ENCODE measurements at regions not wholly inside any gene's neighbourhood (a gene's known extent, or its start where the extent isn't known, plus 50 kb on each side); places are given as distances from the start of the nearest gene placed in this dataset.

DNA sequence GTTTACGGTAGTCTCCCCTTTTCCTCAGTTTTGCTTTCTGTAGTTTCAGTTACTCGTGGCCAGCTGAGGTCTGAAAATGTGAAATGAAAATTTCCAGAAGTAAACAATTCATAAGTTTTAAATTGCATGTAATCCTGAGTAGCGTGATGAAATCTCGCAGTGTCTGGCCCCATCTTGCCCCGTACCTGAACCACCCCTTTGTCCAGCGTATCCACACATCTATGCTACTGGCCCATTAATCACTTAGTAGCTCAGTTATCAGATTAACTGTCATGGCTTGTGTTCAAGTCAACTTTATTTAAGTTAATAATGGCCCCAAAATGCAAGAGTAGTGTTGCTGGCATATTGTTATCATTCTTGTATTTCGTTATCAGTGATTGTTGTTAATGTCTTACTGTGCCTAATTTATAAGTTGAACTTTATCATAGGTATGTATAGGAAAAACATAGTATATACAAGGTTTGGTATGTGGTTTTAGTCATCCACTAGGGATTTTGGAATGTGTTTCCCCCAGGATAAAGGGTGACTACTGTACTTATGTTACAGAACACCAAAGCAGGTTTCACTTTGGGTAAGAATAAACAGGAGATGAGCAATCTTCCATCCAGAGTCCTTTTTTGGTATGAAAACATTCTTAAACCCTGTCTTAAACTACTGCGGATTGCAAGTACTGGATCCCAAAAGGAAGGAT is 118.4 kb upstream of the KCNN2 start:
- Mint-ChIP-seq H3K36me3 (ENCODE audit: insufficient read depth) (no peaks in the 10 kb centered on the region), H3K4me1 (ENCODE audit: low read depth) (no peaks in the 10 kb centered on the region), H3K4me3 (no peak overlapping the region), H3K9me3 (no peaks in the 10 kb centered on the region), H3K27me3 (ENCODE audit: low read depth) (no peaks in the 10 kb centered on the region)
- ATAC-seq (no peak), DNase-seq (no peak)

DNA sequence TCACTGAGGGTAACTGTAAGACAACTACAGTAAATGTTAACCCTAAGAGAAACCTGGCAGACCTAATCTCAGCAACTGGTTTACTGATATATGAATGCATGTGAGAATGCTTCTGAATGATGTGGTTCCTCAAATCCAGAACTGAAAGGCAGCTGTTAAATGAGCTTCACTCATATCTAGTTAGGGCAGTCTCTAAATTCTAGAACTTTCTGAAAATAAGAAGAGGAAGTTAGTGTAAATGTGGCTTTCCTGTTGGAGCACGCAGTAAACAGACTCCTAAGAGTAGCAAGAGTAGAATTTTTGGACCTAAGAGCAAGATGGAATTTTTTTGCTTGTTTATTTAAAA is 117.9 kb upstream of the KCNN2 start:
- Mint-ChIP-seq H3K27me3 (ENCODE audit: low read depth) (no peaks in the 10 kb centered on the region), H3K4me1 (ENCODE audit: low read depth) (no peaks in the 10 kb centered on the region), H3K9me3 (no peaks in the 10 kb centered on the region), H3K4me3 (no peak overlapping the region), H3K36me3 (ENCODE audit: insufficient read depth) (no peaks in the 10 kb centered on the region)
- DNase-seq (no peak), ATAC-seq (no peak)

DNA sequence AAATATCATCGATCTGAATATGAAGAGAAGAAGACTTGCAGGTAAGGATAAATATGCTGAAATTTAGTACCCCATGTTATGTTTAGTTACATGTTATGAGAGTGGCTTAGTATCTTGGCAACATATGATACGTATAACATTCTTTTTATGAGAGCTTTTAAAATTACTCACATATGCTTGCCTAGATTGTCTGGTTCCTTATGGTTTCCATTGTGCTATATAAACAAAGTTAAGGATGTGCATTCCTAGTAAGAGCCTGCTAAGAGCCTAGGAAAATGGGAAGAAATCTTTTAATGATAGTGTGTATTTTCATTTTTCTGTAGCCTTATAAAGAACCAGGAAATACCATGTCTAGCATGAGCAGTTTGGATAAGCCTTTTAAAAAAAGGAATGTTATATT is 112.0 kb upstream of the KCNN2 start:
- Mint-ChIP-seq H3K4me1 (ENCODE audit: low read depth) (no peaks in the 10 kb centered on the region), H3K9me3 (no peaks in the 10 kb centered on the region), H3K36me3 (ENCODE audit: insufficient read depth) (no peaks in the 10 kb centered on the region), H3K4me3 (no peak overlapping the region), H3K27me3 (ENCODE audit: low read depth) (no peaks in the 10 kb centered on the region)
- ATAC-seq (no peak), DNase-seq (no peak)

DNA sequence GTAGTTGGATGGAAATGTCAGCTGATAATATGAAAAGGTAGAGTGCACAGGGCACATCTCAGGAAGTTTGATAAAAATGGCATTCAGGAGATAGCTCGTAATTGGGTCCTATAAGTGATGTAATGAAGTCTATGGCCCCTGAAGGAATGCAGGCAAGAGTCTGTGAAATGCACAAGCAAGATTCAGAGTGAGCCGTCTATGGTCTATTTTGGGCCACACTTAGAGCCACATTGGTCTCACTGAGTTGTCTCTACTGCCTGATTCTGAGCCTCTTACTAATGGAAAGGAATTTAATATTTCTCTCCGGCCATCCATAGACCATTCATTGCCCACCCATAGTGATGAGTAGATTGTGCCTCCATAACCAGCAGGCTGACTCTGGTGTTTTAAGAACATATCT is 111.3 kb upstream of the KCNN2 start:
- no peak for ATAC-seq
- no peaks in the 10 kb centered on the region for H3K36me3 Mint-ChIP-seq (ENCODE audit: insufficient read depth)
- DNase-seq = no peak

DNA sequence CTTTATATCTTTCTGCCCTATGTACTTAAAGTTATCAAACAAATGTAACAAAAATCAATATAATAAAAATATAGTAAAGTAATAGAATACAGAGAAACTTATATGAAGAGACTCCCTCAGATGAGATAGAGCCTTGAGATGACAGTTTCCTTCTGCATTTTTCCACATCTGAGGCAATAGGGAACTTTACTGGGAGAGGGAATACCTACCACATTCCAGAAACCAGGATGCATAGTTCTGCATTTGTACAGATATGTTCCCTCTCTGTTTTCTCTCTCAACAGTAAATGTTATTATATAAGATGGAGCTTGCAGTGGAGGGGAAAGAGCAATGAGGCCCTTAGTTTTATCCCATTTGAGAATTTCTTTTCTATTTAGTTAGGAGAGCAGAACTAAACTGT is 109.6 kb upstream of the KCNN2 start:
- Mint-ChIP-seq H3K4me3 (no peak overlapping the region), H3K27me3 (ENCODE audit: low read depth) (no peaks in the 10 kb centered on the region), H3K4me1 (ENCODE audit: low read depth) (no peaks in the 10 kb centered on the region), H3K9me3 (no peaks in the 10 kb centered on the region), H3K36me3 (ENCODE audit: insufficient read depth) (no peaks in the 10 kb centered on the region)
- ATAC-seq = no peak
- no peak for DNase-seq

More for the DNA sequence above, 111.3 kb upstream of the KCNN2 start:
- Mint-ChIP-seq H3K4me1 (ENCODE audit: low read depth) (no peaks in the 10 kb centered on the region), H3K9me3 (no peaks in the 10 kb centered on the region), H3K27me3 (ENCODE audit: low read depth) (no peaks in the 10 kb centered on the region), H3K4me3 (no peak overlapping the region)

DNA sequence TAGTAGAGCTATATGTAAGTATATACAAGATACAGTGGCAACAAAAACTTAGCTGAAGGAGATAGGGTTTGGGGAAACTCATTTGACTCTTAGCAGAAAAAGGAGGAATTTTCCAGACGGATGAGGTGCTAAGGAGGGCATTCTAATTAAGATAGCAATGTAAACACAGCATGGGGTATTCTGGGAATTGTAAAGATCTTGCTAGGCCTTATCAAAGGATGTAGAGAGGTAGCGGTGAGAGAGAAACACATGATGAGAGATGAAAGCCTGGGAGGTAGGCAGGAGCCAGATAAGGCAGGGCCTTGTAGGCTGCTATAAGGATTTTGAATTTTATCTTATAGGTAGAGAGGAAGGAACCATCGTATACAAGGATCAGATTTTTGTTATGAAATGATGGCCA is 106.6 kb upstream of the KCNN2 start:
- no peaks in the 10 kb centered on the region for H3K36me3 Mint-ChIP-seq (ENCODE audit: insufficient read depth)
- no peak for DNase-seq
- ATAC-seq = no peak
- no peaks in the 10 kb centered on the region for H3K4me1 Mint-ChIP-seq (ENCODE audit: low read depth)
- H3K9me3 Mint-ChIP-seq = peaks cover 7% of the 10 kb centered on the region
- no peaks in the 10 kb centered on the region for H3K27me3 Mint-ChIP-seq (ENCODE audit: low read depth)
- no peak overlapping the region for H3K4me3 Mint-ChIP-seq

DNA sequence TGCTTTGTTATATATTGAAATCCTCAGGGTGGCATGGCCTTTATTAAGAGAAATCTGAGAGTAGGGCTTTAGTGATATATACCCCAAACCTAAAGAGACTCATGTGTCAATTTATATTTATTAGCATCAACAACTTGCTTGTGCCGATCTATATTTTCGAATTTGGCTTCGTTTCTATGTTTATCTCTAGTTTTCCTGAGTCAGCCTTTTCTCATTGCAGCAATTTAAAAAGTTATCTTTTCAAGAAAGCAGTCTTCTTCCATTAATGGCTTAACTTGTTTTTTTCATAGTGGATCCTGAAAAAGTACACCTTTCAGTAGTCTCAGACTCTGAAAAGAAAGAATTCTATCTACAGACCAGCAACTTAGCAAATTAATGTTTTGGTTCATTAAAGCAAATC is 99.9 kb upstream of the KCNN2 start:
- DNase-seq (no peak), ATAC-seq (no peak)
- Mint-ChIP-seq H3K27me3 (ENCODE audit: low read depth) (no peaks in the 10 kb centered on the region), H3K4me1 (ENCODE audit: low read depth) (no peaks in the 10 kb centered on the region), H3K4me3 (no peak overlapping the region), H3K36me3 (ENCODE audit: insufficient read depth) (no peaks in the 10 kb centered on the region), H3K9me3 (peaks cover 8% of the 10 kb centered on the region)

DNA sequence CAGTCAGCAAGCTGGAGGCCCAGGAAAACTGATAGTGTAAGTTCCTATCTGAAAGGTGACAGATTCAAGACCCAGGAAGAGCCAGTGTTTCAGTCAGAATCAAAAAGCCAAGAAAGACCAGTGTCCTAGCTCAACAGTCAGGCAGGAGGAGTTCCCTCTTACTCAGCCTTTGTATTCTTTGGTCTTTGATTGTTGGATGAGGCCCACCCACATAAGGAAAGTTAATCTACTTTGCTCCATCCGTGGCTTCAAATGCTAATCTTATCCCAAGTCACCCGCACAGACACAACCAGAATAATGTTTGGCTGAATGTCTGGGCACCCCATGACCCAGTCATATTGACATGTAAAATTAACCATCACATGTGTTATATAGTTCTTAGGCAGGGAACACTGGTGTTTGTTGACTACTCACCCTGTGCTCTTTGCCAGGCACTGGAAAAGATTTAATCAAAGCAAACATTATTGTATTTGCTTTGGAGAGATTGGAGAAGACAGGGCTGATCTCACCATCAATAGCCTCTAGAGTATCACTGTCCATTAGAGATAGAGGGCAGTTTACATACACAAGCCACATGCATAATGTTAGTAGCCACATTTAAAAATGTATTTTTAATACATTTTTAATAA is 96.3 kb upstream of the KCNN2 start:
- Mint-ChIP-seq H3K36me3 (ENCODE audit: insufficient read depth) (no peaks in the 10 kb centered on the region), H3K4me3 (no peak overlapping the region), H3K27me3 (ENCODE audit: low read depth) (no peaks in the 10 kb centered on the region), H3K9me3 (no peaks in the 10 kb centered on the region), H3K4me1 (ENCODE audit: low read depth) (no peaks in the 10 kb centered on the region)
- ATAC-seq (no peak), DNase-seq (no peak)

DNA sequence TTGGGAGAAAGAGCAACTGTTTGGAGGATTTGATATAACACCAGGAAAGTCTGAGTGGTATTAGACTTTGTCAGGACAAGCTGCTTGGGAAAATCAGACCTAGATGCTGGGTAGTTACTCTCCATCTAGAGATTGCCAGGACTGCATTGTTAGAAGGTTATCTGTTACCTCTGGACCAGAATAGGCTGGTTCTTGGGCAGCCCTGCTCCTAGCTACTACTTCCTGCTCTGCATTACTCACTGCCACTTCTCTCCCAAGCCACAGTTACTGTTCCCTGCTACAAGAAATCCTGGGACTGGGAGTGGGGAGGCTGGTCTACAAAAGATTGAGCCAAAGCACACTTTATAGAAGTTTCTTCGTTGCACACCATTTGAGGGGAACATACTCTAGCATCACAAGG is 95.5 kb upstream of the KCNN2 start:
- Mint-ChIP-seq H3K36me3 (ENCODE audit: insufficient read depth) (no peaks in the 10 kb centered on the region), H3K4me3 (no peak overlapping the region), H3K9me3 (no peaks in the 10 kb centered on the region), H3K4me1 (ENCODE audit: low read depth) (no peaks in the 10 kb centered on the region), H3K27me3 (ENCODE audit: low read depth) (no peaks in the 10 kb centered on the region)
- no peak for DNase-seq
- ATAC-seq = no peak

DNA sequence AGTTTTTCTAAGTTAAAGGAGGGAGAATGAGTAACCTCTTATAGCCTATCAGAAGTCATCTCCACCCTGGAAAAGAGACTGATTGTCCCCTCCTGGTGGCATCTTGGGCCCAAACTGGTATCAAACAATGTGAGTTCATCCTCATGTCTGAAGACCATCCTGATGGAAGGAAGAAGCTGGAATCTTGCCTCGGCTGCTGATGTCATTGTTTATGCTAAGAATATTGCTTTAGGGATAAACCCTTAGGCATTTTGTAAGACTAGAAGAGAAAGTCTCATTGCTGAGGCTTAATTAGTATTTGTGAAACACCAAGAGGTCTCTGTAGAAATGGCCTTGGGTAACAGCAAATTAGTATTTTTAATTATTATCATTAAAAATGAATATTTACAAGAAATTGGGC is 65.7 kb upstream of the KCNN2 start:
- no peak overlapping the region for H3K4me3 Mint-ChIP-seq
- H3K27me3 Mint-ChIP-seq (ENCODE audit: low read depth) = no peaks in the 10 kb centered on the region
- DNase-seq (no peak), ATAC-seq (no peak)
- no peaks in the 10 kb centered on the region for H3K4me1 Mint-ChIP-seq (ENCODE audit: low read depth)
- no peaks in the 10 kb centered on the region for H3K36me3 Mint-ChIP-seq (ENCODE audit: insufficient read depth)
- H3K9me3 Mint-ChIP-seq = no peaks in the 10 kb centered on the region

DNA sequence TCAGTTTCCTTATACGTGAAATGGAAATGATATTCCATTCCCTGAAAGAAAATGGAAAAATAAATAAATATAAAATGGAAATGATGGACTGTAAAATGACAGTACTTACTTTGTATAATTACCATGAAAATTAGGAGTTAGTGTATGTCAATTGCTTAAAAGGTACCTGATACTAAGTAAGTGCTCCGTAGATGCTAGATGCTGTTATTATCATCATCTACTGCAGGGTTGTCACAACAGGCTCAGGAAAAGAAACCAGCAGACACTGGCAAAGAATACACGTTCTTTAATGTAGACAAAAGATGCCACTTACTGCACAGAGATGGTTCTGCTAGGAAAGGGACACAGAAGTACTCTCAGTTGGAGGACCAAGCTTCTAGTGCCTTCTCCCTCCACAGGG is 64.0 kb upstream of the KCNN2 start:
- no peaks in the 10 kb centered on the region for H3K36me3 Mint-ChIP-seq (ENCODE audit: insufficient read depth)
- no peaks in the 10 kb centered on the region for H3K4me1 Mint-ChIP-seq (ENCODE audit: low read depth)
- ATAC-seq (no peak), DNase-seq (no peak)
- H3K9me3 Mint-ChIP-seq = no peaks in the 10 kb centered on the region
- H3K27me3 Mint-ChIP-seq (ENCODE audit: low read depth) = no peaks in the 10 kb centered on the region
- H3K4me3 Mint-ChIP-seq = no peak overlapping the region

DNA sequence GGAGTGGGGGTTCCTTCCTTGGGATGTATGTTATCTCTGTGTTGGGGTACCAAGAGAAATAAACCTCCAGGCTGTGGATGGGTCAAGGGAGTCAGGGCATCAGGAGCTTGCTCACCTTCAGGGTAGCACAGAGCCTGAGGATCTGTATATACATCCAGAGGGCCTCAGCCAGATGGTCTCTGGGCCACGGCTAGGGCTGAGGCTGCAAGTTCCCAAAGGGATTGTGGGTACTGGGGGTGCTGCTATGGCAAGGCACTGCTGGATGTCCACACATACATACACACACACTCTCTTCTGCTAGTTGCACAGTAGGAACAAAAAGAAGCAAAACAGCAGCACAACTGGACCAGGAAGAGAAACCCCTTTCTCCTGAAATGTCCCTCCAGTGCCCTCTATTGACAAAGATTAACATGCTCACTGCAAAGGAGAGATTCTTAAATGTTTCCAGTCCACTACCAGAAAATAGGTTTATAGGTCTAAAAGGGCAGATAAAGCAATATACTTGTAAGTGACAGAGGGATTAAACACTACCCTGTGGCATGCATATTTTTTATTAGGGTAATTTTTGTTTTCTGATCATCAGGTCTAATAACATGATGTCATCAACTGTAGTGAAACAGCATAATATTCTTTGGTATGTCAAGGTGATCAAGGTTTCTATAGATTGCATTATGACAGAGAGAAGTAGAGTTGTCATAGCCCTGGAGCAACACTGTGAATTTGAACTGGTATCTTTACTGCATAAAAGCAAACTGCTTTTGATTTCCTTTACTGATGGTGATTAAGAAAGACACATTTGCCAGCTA is 56.3 kb upstream of the KCNN2 start:
- Mint-ChIP-seq H3K4me3 (no peak overlapping the region), H3K27me3 (ENCODE audit: low read depth) (no peaks in the 10 kb centered on the region), H3K4me1 (ENCODE audit: low read depth) (no peaks in the 10 kb centered on the region), H3K9me3 (no peaks in the 10 kb centered on the region), H3K36me3 (ENCODE audit: insufficient read depth) (no peaks in the 10 kb centered on the region)
- ATAC-seq (no peak), DNase-seq (no peak)

DNA sequence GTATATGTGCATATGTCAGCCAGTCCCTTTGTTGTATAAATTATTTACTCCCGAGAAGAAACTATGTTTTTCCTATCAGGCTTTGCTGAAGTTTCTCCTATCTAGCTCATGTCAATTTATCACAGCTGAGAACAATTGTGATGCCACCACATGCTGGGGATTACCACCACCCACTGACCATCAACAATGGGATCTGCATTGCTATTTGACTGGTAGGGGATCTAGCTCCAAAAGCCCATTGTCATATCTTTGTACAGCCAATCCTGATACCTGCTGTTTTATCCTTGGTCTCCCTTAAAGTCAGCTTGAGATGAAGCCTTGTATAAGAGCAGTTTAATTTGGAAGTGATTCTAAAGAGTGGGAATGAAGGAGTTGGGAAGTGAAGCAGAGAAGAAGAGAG is 53.9 kb upstream of the KCNN2 start:
- H3K9me3 Mint-ChIP-seq = no peaks in the 10 kb centered on the region
- H3K4me3 Mint-ChIP-seq = no peak overlapping the region
- H3K27me3 Mint-ChIP-seq (ENCODE audit: low read depth) = no peaks in the 10 kb centered on the region
- no peak for ATAC-seq
- DNase-seq = no peak
- no peaks in the 10 kb centered on the region for H3K4me1 Mint-ChIP-seq (ENCODE audit: low read depth)
- H3K36me3 Mint-ChIP-seq (ENCODE audit: insufficient read depth) = no peaks in the 10 kb centered on the region

DNA sequence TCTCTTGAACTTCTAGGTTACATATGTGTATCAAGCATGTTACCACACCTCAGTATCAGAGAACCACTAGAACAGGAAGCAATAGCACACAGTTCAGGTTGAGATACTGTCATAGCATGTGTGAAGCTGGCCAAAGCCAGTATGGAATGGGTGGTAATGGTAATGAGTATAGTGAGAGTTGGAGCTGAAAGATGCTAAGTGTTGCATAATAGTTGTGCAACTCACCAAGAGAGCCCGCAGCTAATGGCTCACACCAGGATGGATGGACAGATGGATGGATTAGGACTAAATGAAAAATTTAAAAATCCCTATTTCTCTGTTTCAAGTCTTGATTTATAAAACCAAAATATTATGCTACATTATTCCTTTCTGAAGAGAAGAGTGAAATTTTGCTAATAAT is 53.4 kb upstream of the KCNN2 start:
- no peak for ATAC-seq
- Mint-ChIP-seq H3K4me3 (no peak overlapping the region), H3K4me1 (ENCODE audit: low read depth) (no peaks in the 10 kb centered on the region), H3K27me3 (ENCODE audit: low read depth) (no peaks in the 10 kb centered on the region), H3K36me3 (ENCODE audit: insufficient read depth) (no peaks in the 10 kb centered on the region), H3K9me3 (no peaks in the 10 kb centered on the region)
- DNase-seq = no peak

DNA sequence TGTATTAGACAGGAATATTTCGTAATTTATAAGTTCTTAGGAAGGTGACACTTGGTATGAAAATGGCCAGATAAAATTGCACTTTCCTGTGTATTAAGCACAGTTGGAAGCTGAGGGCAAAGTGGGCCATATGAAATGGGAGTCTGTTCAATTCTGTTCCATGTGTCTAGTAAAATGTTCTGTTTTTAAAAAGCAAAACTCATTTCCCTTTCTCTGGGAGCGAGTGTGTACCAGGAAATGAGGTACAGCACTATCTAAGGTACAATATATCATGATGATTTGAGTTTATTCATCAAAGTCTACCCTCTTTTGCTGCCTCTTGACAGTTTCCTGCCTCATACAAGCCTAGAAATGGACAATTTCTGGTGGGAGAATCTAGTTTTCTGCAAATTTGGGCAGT is 51.2 kb upstream of the KCNN2 start:
- H3K27me3 Mint-ChIP-seq (ENCODE audit: low read depth) = no peaks in the 10 kb centered on the region
- no peaks in the 10 kb centered on the region for H3K4me1 Mint-ChIP-seq (ENCODE audit: low read depth)
- no peaks in the 10 kb centered on the region for H3K36me3 Mint-ChIP-seq (ENCODE audit: insufficient read depth)
- DNase-seq = no peak
- ATAC-seq = no peak
- H3K4me3 Mint-ChIP-seq = no peak overlapping the region
- H3K9me3 Mint-ChIP-seq = no peaks in the 10 kb centered on the region

All from activated T-cell treated with anti-CD3 and anti-CD28 coated beads, Interleukin-2, amount 50 U/mL, for 4 hours (primary cell).